Smooth muscle cell (in vitro differentiated cells): ENCODE measurements at regions not wholly inside any gene's neighbourhood (a gene's known extent, or its start where the extent isn't known, plus 50 kb on each side); places are given as distances from the start of the nearest gene placed in this dataset.

Experiments used
- DNase-seq: peaks from one replicate; lab custom pipeline; 2025; ENCODE audit not compliant: unreplicated experiment; lab: John Stamatoyannopoulos, UW
- H2AFZ ChIP-seq: fragments of 200-600 bp; sonication (generic); 2 replicates; pipeline ENCODE4 v1.6.0; 2016; ENCODE audit warnings: antibody characterized with exemption, low read depth, mild to moderate bottlenecking
- H3F3A ChIP-seq: fragments of 200-600 bp; sonication (generic); 2 replicates; pipeline ENCODE4 v1.6.0; 2017; ENCODE audit warnings: antibody characterized with exemption, low read depth
- H3K27ac ChIP-seq: fragments of 200-600 bp; sonication (generic); 2 replicates; pipeline ENCODE4 v1.5.1; 2016; ENCODE audit warnings: low read depth, mild to moderate bottlenecking
- H3K27me3 ChIP-seq: fragments of 200-600 bp; sonication (generic); 2 replicates; pipeline ENCODE4 v1.6.1; 2016; ENCODE audit warnings: low read depth, mild to moderate bottlenecking
- H3K36me3 ChIP-seq: fragments of 200-600 bp; sonication (generic); 2 replicates; pipeline ENCODE4 v1.5.1; 2016; ENCODE audit warnings: low read depth
- H3K4me1 ChIP-seq: fragments of 200-600 bp; sonication (generic); 2 replicates; pipeline ENCODE4 v1.5.1; 2016; ENCODE audit warnings: low read depth
- H3K4me2 ChIP-seq: fragments of 200-600 bp; sonication (generic); 2 replicates; pipeline ENCODE4 v1.6.0; 2016; ENCODE audit warnings: mild to moderate bottlenecking
- H3K4me3 ChIP-seq: fragments of 200-600 bp; sonication (generic); 2 replicates; pipeline ENCODE4 v1.5.1; 2016; ENCODE audit warnings: mild to moderate bottlenecking
- H3K79me2 ChIP-seq: fragments of 200-600 bp; sonication (generic); 2 replicates; pipeline ENCODE4 v1.6.0; 2016; ENCODE audit warnings: low read depth, mild to moderate bottlenecking
- H3K9ac ChIP-seq: fragments of 200-600 bp; sonication (generic); 2 replicates; pipeline ENCODE4 v1.6.0; 2016; ENCODE audit warnings: low read depth
- H3K9me3 ChIP-seq: fragments of 200-600 bp; sonication (generic); replicated peaks from 2 replicates; pipeline ENCODE4 v1.5.1; 2016; ENCODE audit warnings: low read depth
- H4K20me1 ChIP-seq: fragments of 200-600 bp; sonication (generic); 2 replicates; pipeline ENCODE4 v1.6.0; 2016; ENCODE audit warnings: low read depth
- WGBS: methylation state at CpG from one replicate; pipeline ENCODE4 v1.1.7; 2016; ENCODE audit warnings: low lambda C conversion rate; 5-methylcytosine and 5-hydroxymethylcytosine counted together
- TF ChIP-seq, protein P1 (sequence below): fragments of 200-600 bp; sonication (generic); IDR thresholded peaks from 2 replicates; pipeline ENCODE4 v1.5.1; 2017; ENCODE audit warnings: borderline replicate concordance, mild to moderate bottlenecking, antibody characterized with exemption; ENCODE audit not compliant: insufficient read depth, poor library complexity, severe bottlenecking

DNA sequence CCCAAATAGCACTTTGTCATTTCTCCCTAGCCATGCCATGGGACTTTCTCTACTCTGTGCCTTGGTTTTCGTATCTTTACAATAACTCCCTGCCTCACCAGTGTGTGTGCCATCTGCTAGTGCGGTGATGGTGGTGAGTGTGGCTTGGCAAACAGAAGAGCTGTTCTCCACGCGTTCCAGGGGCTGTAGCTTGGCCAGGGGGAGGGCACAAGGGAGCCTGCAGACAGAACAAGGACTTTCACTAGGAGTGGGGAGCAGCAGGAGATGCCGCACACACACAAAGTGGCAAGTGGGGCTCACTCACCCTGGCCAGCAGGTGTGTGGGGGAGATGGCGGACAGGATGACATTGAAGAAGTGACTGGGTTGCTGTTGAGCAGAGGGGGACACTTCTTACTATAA, 196.9 kb downstream of the HAUS1 start:
- no peak overlapping the region for H3K9ac ChIP-seq
- no peaks in the 10 kb centered on the region for H4K20me1 ChIP-seq
- no peaks in the 10 kb centered on the region for H3F3A ChIP-seq
- no peaks in the 10 kb centered on the region for H3K79me2 ChIP-seq
- H3K4me2 ChIP-seq: no peak overlapping the region
- H3K27ac ChIP-seq: no peak overlapping the region
- DNase-seq: no peak
- 87% methylated on average over 6 of the region's 6 CpGs for WGBS
- H3K4me1 ChIP-seq: no peaks in the 10 kb centered on the region
- H3K36me3 ChIP-seq: no peaks in the 10 kb centered on the region
- TF ChIP-seq, protein P1, sequence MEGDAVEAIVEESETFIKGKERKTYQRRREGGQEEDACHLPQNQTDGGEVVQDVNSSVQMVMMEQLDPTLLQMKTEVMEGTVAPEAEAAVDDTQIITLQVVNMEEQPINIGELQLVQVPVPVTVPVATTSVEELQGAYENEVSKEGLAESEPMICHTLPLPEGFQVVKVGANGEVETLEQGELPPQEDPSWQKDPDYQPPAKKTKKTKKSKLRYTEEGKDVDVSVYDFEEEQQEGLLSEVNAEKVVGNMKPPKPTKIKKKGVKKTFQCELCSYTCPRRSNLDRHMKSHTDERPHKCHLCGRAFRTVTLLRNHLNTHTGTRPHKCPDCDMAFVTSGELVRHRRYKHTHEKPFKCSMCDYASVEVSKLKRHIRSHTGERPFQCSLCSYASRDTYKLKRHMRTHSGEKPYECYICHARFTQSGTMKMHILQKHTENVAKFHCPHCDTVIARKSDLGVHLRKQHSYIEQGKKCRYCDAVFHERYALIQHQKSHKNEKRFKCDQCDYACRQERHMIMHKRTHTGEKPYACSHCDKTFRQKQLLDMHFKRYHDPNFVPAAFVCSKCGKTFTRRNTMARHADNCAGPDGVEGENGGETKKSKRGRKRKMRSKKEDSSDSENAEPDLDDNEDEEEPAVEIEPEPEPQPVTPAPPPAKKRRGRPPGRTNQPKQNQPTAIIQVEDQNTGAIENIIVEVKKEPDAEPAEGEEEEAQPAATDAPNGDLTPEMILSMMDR: no peak
- H2AFZ ChIP-seq: no peak overlapping the region
- peaks cover 10% of the 10 kb centered on the region for H3K27me3 ChIP-seq
- no peak overlapping the region for H3K4me3 ChIP-seq
- H3K9me3 ChIP-seq: no peaks in the 10 kb centered on the region

DNA sequence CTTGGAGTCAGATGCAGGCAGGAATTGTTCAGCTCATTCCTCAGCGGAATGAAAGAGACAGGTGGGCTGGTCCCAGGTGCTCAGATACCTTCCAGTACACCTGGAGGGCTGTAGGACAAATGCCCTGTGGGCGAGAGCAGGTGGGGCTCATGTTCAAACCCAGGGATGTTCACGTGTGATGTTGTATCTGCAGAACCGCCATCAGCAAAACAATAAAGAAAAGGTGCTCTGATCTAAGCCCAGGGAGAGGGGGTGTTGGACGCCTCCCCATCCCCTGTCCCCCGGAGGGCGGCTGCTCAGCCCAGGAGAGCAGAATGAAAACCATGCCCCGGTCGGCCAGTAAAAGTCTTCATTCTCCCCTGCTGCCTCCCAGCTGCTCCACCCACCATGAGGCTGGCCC, 197.4 kb downstream of the HAUS1 start:
- H2AFZ ChIP-seq: no peak overlapping the region
- no peak overlapping the region for H3K4me3 ChIP-seq
- 87% methylated on average over 9 of the region's 9 CpGs for WGBS
- no peaks in the 10 kb centered on the region for H3K79me2 ChIP-seq
- H3K36me3 ChIP-seq: no peaks in the 10 kb centered on the region
- TF ChIP-seq, protein P1: no peak
- peaks cover 10% of the 10 kb centered on the region for H3K27me3 ChIP-seq
- H3K9me3 ChIP-seq: no peaks in the 10 kb centered on the region
- no peak overlapping the region for H3K4me2 ChIP-seq
- no peaks in the 10 kb centered on the region for H4K20me1 ChIP-seq
- no peak for DNase-seq
- no peaks in the 10 kb centered on the region for H3K4me1 ChIP-seq
- no peak overlapping the region for H3K9ac ChIP-seq
- H3K27ac ChIP-seq: no peak overlapping the region
- no peaks in the 10 kb centered on the region for H3F3A ChIP-seq

DNA sequence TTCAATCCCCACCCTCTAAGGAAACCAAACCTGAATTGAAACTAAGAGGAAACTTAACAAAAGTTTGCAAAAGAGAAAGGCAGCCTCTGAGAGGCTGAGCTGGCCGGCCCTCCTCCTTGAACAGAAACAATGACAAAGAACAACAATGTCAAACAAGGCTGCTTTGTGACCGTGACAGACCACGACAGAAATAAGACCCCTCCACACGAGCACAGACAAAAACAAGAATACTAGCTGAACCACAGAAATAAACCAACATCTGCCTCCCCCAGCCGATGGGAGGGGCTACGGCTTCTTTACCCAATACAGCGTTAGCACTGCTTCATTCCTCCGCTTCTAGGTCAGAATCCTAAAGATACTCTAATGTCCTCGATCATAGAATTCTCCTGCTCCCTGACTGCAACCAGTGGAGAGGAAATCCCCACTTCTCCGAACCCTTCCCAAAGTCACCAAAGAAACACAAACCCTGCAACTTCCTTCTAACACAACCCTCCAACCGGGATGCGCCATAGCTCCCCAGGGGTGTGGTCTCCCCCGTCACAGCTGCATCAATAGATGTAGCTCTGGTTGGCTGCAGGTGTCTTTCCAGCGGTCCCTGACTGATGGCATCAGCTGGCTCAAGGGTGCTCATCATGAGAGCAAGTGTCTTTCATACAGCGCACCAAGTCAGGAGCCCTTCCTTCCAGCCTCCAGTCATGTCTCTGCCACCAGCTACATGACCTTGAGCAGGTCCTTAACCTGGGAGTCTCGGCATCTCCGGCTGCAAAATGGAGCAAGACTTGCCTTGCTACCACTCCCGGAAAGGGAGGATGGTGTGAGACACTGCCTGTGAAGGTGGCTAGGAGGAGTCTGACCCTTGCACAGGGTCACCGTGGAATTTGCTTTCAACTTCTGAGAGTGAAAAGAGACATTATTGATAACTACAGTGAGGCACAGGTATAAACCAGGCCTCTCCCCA, 198.6 kb downstream of the HAUS1 start:
- Histone ChIP-seq H3K4me2 (no peak overlapping the region), H3K4me3 (no peak overlapping the region), H3K4me1 (no peaks in the 10 kb centered on the region)

More for the DNA sequence above, 198.6 kb downstream of the HAUS1 start:
- TF ChIP-seq, protein P1: no peak
- Histone ChIP-seq H4K20me1 (no peaks in the 10 kb centered on the region), H2AFZ (no peak overlapping the region), H3K27ac (no peak overlapping the region), H3K9me3 (no peaks in the 10 kb centered on the region), H3F3A (no peaks in the 10 kb centered on the region), H3K9ac (no peak overlapping the region), H3K36me3 (no peaks in the 10 kb centered on the region), H3K27me3 (peaks cover 10% of the 10 kb centered on the region), H3K79me2 (no peaks in the 10 kb centered on the region)
- no peak for DNase-seq
- WGBS: 81% methylated on average over 19 of the region's 19 CpGs
